HepG2 (cell line): ENCODE measurements at regions not wholly inside any gene's neighbourhood (a gene's known extent, or its start where the extent isn't known, plus 50 kb on each side); places are given as distances from the start of the nearest gene placed in this dataset.
"Not testable (repeated sequence)": the region's sequence is repeated elsewhere in the genome, so short reads cannot be mapped to it uniquely, and the experiment has no call there.

Experiments
- EP300 ChIP-seq, 3 experiments: sonication (generic) in 1 of 3; formaldehyde crosslinking in 1 of 3; IDR thresholded peaks; 2 replicates each; pipeline versions ENCODE4 v1.5.1 to v1.6.1; 2011 to 2020; ENCODE audit warnings: low read depth in 2 of 3, low read length in 2 of 3, borderline replicate concordance in 1 of 3, improper control_type of control experiment in 1 of 3, mild to moderate bottlenecking in 1 of 3, missing genetic modification reagents in 1 of 3, moderate library complexity in 1 of 3
- EZH2 ChIP-seq: conservative IDR thresholded peaks from 2 replicates; pipeline ENCODE4 v1.6.1; 2012; ENCODE audit warnings: mild to moderate bottlenecking, low read depth, low read length, moderate library complexity
- MYC ChIP-seq: sonication (generic); formaldehyde crosslinking; IDR thresholded peaks from 2 replicates; pipeline ENCODE4 v1.9.0; 2021; ENCODE audit warnings: missing genetic modification reagents, borderline replicate concordance
- POLR2AphosphoS5 ChIP-seq: IDR thresholded peaks from 2 replicates; pipeline ENCODE4 v1.6.1; 2012; ENCODE audit warnings: low read depth, low read length
- REL ChIP-seq: sonication (generic); formaldehyde crosslinking; conservative IDR thresholded peaks from 2 replicates; pipeline ENCODE4 v1.8.0; 2022; ENCODE audit warnings: mild to moderate bottlenecking, missing genetic modification reagents, moderate library complexity
- ZMAT5 ChIP-seq: sonication (generic); formaldehyde crosslinking; IDR thresholded peaks from 2 replicates; pipeline ENCODE4 v1.5.0; 2020; ENCODE audit warnings: mild to moderate bottlenecking, low read depth, missing genetic modification reagents, borderline replicate concordance
- ZNF274 ChIP-seq: sonication (generic); formaldehyde crosslinking; IDR thresholded peaks from 2 replicates; pipeline ENCODE4 v1.5.1; 2020; ENCODE audit warnings: mild to moderate bottlenecking, missing genetic modification reagents

- TF ChIP-seq ZMAT5 (CRISPR knock-in tag); POLR2AphosphoS5; MYC; EP300 (IDR thresholded peaks at IDR 0.05; ENCODE audit: low read depth in 2 of 2, low read length in 2 of 2); EP300 (CRISPR knock-in tag; IDR thresholded peaks at IDR 0.05; ENCODE audit: borderline replicate concordance); ZNF274 (CRISPR knock-in tag); REL; EZH2: not testable (repeated sequence)
Observed at GRCh38 chr20:56920041-56920440, 290.9 kb downstream of the TFAP2C start.
